DMS114 treated with DMSO at 0.1 percent for 48 hours (cell line): ENCODE measurements at regions not wholly inside any gene's neighbourhood (a gene's known extent, or its start where the extent isn't known, plus 50 kb on each side); places are given as distances from the start of the nearest gene placed in this dataset.
"Not testable (repeated sequence)": the region's sequence is repeated elsewhere in the genome, so short reads cannot be mapped to it uniquely, and the experiment has no call there.

ENCODE experiments used
- DNase-seq: peaks from one replicate; lab custom pipeline; 2025; ENCODE audit not compliant: unreplicated experiment; lab: John Stamatoyannopoulos, UW

DNA sequence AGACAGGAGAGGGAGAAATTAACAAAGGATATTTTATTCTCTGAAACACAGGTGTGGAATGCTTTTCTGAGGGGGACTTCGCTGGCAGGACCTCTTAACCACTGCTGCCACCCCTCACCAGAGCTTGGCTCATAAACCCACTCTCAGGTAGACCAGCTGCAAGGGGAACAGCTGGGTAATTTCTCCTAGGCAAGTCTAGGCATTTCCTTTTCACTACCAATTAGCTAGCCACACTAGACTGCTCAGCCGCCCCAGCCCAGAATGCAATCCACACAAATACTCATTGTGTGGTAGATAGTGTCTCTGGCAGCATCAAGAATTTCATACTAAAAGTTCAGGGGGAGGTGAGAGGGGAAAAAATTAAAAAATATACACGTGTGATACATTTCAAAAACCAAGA is 267.6 kb upstream of the ID4 start:
- DNase-seq, result no peak

GRCh38 chr6:19571176-19571575 is 266.0 kb upstream of the ID4 start:
- DNase-seq, result no peak

- DNase-seq, result no peak
These were observed 258.7 kb upstream of the ID4 start for GRCh38 chr6:19578481-19578880.

GRCh38 chr6:19584207-19584606 is 253.0 kb upstream of the ID4 start:
- DNase-seq, result not testable (repeated sequence)

- no peak for DNase-seq
These were observed 249.8 kb upstream of the ID4 start for GRCh38 chr6:19587238-19587942.

DNA sequence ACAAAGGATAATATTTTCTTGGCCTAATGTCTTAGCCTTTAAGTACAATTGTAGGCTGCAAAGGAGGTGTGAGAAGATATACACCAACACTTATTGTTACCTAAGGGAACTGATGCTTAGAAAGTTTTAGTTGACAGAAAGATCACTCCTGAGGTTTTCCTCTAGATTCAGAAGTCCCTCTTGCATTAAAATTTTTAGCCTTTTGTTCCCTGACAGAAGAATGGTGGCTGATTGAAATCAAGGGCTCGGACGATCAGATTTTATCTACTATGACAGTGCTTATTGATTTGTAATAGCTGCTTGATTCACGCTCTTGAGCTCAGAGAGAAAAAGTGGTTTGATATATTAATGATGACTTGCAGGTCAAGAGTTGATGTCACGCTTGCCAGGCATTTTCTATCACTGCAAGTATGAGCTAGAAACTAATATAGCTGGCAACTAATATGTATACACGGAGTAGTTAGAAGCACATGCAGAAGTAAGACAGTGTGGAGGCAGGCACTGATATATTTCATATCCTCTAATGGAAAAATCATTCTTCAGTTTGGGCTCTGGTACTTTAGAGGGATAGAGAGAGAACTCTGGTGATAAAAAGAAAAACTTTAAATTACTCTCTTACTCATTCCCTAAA is 246.6 kb upstream of the ID4 start:
- no peak for DNase-seq

- no peak for DNase-seq
These were observed 239.3 kb upstream of the ID4 start for GRCh38 chr6:19597809-19598320.

GRCh38 chr6:19599796-19600464 is 237.2 kb upstream of the ID4 start:
- DNase-seq, result no peak

DNA sequence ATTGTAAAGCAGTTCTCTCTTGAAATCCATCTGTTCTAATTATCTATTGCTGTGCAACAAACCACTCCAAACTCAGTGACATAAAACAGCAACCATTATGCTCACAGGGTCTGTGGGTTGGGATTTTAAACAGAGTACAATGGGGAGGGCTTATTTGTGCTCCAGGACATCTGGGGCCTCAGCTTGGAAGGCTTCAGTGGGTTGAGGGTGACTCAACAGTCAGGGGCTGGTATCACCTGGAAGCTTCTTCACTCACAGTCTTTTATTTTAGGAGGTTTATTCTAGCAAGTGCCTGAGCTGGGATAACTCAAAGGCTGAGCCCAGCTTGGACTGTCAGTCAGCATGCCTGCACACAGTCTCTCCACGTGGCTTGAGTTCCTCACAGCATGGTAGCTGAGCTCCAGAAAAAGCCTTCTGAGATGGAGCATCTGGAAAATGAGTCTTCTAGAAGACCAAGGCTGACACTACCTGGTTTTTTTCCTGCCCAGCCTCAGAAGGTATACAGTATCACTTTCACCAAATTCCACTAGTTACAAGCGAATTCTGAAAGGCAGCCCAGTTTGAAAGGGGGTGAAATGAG is 234.6 kb upstream of the ID4 start:
- no peak for DNase-seq

DNA sequence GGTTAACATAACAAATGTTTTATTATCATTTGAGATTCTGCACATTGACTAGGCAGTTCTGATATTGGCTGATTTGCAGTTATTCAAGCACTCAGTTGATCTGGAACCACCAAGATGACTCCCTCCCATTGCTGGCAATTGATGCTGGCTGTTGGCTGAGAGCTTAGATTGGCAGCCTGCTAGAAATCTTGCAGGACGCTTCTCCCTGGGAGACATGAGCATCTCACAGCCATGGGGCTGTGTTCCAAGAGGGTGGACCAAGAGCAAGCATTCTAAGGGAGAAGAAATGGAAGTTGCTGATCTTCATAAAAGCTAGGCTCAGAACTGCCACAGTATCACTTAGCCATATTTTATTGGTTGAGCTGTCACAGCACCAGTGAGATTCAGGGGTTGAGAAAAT is 233.4 kb upstream of the ID4 start:
- DNase-seq, result no peak

GRCh38 chr6:19605624-19606023 is 231.5 kb upstream of the ID4 start:
- no peak for DNase-seq

DNA sequence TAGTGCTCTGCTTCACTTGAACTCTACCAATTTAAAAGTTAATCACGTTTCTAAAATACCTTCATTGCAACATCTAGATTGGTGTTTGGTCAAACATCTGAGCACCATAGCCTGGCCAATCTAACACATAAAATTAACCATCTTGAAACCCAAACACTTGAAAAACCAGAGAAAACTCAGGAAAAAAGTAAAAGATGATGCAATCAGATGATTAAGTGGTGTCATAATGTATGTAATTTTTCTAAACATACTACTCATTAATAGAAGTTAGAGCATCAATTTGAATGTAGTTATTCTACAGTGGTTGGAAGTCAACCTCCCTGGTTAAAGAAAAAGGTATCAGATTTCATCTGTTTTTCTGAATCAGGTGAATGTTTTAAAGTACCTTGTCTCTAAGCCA is 228.6 kb upstream of the ID4 start:
- DNase-seq, result no peak

DNA sequence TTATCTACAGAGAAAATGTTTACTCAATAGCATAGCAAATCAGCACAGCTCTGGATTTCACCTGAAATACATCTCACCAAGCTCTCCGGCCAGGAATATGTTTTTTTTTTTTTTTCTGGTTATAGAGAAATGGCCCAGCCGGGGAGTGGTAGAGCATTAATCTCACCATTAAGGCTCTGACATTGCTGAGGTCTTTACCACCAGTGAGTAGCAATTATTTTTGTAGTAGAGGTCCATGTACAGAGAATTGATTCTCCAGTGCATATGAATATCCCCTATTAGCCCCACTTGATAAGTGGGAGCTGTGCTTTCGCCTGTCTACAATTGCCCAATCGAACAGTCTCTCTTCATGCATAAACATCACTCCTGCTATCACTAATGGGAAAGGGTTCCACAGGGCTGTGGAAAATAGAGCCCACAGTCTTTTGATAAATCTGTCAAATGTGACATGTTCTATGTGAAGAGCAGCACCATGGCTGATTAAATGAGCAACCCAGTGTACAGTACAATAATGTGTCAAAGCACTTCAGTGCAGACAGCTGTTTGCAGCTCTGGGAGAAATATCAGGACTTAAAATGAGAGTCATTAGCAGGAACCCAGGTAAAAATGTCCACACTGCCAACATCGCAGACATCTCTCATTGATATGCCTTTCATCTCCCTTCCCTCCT is 227.1 kb upstream of the ID4 start:
- DNase-seq, result no peak

DNA sequence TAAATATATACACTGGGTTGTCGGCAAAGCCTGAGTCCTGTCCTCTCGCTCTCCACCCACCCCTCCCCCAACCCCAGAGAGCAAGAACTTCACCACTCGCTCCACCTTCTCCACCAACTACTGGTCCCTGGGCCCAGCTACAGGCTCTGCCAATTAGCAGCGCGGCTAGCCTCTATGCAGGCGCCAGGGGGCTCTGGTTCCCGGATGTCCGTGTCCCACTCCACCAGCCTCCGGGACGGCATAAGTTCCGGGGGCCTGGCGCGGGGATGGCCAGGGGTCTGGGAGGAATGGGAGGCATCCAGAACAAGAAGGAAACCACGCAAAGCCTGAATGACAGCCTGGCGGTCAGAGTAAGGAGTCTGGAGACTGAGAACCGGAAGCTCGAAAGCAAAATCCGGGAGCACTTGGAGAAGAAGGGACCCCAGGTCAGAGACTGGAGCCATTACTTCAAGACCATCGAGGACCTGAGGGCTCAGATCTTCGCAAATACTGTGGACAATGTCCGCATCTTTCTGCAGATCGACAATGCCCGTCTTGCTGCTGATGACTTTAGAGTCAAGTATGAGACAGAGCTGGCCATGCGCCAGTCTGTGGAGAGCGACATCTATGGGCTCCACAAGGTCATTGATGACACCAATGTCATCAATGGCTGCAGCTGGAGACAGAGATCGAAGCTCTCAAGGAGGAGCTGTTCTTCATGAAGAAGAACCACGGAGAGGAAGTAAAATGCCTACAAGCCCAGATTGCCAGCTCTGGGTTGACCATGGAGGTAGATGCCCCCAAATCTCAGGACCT is 224.3 kb upstream of the ID4 start:
- DNase-seq, result not testable (repeated sequence)

- no peak for DNase-seq
These were observed 223.5 kb upstream of the ID4 start for GRCh38 chr6:19613678-19614077.

GRCh38 chr6:19616022-19616421 is 221.1 kb upstream of the ID4 start:
- DNase-seq, result no peak

GRCh38 chr6:19632230-19632629 is 204.9 kb upstream of the ID4 start:
- DNase-seq, result no peak

DNA sequence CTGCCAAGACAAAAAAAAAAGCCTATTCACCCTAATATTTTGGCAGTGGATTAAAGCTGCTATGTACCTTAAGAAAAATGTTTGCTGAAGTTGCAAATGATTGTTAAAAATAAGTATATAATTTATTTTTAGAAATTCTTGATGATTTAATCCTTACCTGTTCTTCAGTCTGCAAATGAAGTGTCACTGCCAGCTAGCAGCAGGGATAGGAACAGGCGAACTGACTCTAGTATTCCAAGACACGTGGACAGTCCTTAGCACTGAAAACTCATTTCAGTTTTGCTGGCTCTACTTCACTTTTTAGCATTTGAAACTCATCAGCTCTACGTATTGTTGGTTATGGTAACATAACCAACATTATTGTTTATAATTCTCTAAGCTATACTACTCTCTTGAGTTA is 204.4 kb upstream of the ID4 start:
- DNase-seq, result no peak

- DNase-seq, result no peak
These were observed 201.4 kb upstream of the ID4 start for GRCh38 chr6:19635728-19636127.

GRCh38 chr6:19637010-19637409 is 200.2 kb upstream of the ID4 start:
- no peak for DNase-seq

- DNase-seq, result no peak
These were observed 198.2 kb upstream of the ID4 start for GRCh38 chr6:19638931-19639330.
